HG02943 (cell line): ENCODE measurements at regions not wholly inside any gene's neighbourhood (a gene's known extent, or its start where the extent isn't known, plus 50 kb on each side); places are given as distances from the start of the nearest gene placed in this dataset.
A peak's percentile ranks its signal among the peaks of the same experiment; 100 is the strongest.
"Not testable (repeated sequence)": the region's sequence is repeated elsewhere in the genome, so short reads cannot be mapped to it uniquely, and the experiment has no call there.

Source experiments
- ATAC-seq: cut with Tn5 transposase; IDR thresholded peaks from one replicate; pipeline ENCODE4 v1.9.1; 2021; ENCODE audit warnings: mild to moderate bottlenecking, low read depth, moderate library complexity; ENCODE audit not compliant: unreplicated experiment

DNA sequence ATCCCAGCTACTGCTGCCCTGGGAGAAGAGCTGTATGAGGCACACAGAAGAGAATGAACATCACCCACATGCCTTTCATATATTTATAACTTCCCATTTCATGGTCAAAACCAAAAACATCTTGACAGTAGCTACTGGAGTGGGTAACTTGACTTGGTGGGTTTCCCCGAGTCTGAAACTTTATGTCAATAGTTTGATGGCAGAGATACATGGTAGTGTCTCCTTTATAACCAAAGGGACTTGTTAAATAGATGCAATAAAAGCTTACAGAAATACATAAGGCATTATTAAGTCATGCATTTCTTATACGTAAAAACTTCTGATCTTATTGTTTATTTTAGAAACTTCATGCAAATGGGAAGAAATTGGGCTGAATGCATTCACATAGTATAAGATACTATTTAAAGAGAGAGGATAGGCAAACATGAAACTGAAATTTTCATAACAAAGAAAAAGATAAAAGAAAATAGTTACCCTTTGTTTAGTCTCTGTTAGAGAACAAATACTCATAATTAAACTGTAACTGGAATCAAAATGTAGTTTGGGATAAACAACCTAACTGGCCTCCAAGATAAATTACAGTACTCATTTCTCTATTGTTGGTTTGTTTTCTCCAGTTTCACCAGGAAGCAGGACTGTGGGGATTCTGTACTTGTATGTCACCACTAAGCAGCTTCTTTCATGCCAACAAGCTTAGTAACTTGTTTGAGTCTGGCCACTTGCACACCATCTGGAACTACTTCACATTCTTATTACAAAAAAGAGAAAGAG lies 459.3 kb upstream of the MEF2C start:
- no peak for ATAC-seq

DNA sequence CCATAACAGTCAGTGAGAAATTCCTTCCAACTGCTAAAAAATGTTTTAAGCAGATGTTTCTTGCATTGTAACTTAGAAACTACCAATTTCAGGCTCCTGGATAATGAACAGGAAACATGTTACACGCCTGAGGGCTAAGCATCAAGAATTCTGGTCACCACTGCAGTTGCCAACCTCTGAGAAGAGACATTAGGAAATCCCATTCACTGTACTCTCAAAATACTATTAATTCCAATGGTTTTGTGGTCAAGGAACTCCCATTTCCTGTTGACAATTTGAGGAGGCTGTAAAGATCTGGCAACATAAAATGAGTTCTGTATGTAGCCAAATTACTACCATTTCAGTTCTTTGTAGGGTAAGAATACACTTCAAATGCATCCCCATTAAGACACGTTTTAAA lies 456.0 kb upstream of the MEF2C start:
- no peak for ATAC-seq

DNA sequence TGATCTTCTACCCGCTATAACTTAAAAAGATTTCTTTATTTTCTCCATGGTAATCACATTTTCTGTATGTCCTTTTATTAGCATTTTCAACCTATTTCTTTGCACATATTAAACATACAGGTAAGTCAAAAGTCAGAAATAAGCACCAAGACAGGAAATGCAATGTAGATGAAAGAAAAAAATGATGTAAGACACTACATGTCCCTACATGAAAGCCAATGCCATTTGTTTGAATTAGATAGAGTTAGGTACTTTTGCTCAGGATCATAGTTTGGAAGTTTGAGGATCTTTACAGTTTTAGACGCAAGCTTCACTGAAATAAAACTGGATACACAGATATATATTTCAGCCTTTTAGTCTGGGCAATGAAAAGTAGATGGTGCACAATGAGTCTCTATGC lies 453.1 kb upstream of the MEF2C start:
- no peak for ATAC-seq

DNA sequence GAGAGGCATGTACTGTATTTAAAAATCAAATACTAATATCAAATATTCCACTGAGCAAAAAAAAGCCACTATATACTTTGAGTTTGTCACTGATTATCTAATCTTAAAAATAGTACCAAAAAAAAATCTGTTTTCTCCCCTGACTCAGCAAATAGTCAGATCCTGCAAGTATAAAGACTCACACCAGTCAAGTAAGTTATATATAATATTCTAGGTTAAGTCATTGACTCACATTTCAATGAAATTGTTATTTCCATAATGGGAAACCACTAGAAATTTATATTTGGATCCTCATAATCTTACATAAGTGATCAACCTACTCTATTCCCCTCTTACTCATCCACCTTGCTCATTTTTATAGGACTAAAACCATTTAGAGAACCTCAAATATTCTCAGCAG lies 447.2 kb upstream of the MEF2C start:
- ATAC-seq, result no peak

DNA sequence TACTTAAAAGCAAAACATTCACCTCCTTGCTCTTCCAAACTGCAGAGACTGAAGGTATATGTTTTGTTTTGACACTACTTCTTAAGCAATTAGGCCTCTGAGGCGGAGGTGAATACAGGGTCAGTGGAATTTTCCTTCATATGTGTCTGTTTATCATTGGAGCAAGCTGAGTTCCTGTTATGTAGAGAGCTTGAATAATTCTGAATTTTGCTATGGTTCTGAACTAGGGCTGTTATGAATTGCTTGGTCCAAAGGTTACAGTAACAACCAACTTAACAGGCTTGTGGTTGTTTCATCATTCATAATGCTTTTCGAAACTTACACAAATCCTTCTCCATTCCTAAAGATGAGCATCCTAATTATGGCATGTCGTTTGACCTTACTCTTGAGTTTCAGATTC lies 444.6 kb upstream of the MEF2C start:
- no peak for ATAC-seq

DNA sequence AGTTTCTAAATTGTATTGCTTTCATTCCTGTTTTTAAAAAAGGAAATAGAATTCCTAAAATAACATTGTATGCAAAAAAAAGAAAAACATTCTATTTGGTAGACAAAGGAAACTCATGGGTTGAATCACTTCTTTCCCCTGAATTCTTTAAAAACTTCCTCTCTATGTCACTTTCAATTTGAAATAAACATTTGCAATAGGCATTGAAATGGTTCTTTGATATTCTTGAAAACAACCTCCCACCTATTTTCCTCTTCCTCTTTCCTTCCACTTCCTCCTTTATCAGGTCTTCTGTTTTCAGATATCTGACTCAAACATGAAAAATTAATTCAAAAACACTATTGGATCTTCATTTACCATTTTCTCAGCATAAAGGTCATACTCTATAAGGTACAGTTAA lies 442.0 kb upstream of the MEF2C start:
- ATAC-seq, result no peak

DNA sequence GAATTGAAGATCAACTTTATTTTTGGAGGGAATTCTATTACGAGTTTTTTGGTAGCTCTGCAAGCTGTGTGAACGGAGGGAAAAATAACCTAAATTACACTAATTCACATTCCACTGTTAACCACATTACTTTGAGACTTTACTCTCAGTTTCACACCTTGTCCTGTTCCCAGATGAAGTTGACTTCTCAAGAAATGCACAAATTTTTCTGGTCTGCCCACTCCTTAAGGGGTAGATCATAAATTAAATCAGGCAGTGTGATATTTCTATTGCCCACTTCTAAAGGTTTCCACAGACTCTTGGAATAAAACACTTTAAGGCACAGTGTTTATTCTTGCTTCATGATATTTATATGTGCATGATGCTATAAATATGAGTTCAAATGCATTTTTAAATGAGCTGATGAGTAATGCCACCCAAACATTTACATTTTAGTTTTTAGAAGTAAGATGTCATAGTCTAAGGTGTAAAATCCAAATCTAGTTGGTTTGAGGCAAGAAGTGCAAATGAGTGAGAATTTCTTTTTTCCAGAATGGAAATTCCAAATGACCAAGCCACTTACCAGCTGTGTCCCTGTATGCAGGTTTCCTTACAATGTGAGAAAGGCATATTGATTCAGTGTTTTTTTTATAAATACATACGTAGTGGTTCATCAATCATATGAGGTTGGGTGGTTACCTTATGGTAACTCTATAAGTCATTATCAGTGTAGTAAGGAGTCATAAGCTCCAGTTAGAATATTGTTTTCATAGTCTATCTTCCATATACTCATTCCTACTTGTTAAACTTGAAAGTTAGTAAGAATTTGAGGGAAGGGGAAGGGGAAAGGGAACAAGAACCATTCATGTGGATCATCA lies 437.7 kb upstream of the MEF2C start:
- no peak for ATAC-seq

DNA sequence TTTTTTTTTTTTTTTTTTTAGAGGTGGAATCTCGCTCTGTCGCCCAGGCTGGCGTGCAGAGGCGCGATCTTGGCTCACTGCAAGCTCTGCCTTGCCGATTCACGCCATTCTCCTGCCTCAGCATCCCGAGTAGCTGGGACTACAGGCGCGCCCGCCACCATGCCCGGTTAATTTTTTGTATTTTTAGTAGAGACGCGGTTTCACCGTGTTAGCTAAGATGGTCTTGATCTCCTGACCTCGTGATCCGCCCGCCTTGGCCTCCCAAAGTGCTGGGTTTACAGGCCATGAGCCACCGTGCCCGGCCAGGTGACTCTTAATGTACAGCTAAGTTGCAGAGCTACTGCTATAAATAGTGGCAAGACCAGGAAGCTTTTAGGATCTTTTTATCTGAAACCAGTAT lies 434.9 kb upstream of the MEF2C start:
- not testable (repeated sequence) for ATAC-seq

DNA sequence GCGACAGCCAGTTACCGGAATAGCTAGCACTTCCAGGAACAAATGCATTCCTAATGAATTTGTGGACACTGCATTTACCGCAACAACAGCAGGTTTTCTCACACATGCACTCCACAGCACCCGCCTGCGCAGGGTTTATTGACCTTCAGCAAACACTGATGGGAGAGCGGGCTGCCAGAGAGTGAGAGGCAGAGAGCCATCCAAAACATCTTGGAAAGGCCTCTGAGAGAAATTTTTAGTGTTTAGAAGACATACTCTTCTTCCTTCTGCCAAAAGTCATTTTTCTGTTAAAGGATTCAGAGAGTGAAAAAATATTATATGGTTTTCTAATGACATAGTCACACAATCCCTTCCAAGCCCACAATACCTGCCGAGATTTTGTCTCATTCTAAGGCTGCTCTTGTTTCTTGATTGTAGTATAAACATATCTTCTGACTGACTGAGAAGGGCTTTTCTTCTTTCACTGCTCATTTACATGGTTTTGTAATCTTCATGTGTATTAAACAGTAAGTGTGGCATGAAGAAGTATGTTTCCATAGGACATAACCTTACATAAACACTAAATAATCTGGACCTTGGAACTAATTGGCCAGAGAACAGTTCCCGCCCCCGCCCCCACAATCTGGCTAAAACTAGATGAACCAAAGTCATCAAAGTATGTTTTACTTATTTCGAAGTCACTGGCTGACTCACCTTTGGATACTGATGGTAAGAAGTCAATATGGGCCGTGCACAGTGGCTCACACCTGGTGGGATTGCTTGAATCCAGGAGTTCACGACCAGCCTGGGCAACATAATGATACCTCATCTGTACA lies 432.5 kb upstream of the MEF2C start:
- ATAC-seq, result no peak

DNA sequence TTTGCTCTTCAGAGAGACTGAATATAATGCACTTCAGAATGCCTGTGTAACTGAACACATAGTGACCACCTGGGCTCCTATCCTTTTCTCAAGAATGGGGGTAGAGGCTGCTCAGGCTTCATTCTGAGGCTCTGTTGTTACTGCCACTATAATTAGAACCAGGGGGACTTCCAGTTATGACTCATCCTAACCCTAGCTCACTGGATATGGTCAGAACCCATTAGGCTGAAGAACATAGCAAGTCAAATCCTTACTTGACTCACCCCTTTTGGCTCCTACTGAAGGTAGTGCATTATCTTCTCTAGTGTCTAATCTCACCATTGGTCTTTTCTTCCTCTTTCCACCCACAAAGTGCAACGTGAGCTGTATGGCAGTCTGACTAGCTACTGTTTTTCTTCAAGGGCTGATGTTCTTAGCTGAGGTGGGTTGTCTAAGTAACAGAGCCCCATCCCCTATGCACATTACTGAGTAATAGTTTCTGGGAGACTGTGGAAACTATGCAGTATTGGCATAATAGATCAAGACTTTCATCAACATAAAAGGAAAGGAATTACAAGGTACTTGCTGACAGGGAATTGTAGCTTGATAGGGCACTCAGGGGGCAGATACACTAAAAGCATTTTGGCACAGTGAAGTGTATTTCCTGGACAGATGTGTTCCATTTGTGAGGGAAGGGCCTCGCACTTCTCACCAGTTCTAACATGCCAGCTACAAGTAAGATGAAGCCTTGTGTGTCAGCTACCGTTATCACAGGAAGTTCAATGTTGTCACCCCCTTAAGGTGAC lies 431.0 kb upstream of the MEF2C start:
- ATAC-seq, result peak; percentile 93

DNA sequence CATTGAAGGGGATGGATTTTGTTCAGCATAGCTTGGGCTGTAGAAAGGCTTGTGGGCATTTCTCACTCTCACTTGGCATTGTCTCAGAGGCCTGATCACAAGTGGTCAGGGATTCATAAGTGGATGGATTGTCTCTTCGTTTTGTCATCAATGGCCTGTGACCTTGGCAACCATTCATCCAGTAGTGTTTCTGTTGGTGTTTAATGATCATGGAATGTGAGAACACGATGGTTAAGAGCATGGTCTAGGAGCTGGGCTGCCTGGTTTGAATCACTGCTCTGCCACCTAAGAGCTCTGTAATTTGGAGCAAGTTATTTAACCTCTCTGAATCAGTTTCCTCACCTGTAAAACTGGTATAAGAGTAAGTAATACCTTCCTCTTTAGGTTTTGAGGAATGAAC lies 430.1 kb upstream of the MEF2C start:
- no peak for ATAC-seq

DNA sequence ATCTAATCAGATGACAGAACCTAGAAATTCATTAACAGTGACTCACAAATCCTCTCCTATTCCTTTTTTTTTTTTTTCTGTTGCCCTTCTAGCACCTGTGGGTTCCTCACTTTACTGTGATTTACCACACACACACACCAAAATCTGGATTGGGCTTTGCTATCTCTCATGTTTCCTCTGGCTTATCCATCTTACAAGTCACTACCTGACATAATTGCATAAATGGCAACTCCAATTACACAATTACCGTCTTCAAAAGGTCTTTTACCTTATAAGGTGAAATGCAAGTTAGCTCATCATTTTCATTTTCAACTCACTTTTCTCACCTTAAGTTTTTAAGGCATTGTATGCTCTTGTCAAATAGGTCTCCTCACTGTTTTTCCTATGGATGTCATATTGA lies 426.3 kb upstream of the MEF2C start:
- no peak for ATAC-seq

DNA sequence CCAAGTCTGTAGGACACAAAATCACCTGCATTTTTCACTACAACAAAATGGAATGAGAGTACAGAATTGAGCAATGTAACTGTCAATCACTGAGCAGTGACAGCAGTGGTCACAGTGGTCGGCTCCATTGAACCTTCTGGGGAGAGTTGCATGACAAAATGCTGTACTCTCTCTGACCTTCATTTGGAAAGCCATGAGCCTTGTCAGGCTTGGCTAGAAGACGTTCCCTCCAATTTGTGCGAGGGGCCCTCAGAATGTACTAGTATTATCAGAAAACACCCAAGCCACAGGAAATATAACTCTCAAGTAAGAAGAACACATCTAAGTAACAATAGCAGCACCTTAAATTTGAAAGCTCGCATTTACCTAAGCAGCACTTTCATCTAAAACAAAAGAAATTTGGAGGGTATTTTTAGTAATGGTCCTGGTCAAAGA lies 425.6 kb upstream of the MEF2C start:
- peak; percentile 72 for ATAC-seq

DNA sequence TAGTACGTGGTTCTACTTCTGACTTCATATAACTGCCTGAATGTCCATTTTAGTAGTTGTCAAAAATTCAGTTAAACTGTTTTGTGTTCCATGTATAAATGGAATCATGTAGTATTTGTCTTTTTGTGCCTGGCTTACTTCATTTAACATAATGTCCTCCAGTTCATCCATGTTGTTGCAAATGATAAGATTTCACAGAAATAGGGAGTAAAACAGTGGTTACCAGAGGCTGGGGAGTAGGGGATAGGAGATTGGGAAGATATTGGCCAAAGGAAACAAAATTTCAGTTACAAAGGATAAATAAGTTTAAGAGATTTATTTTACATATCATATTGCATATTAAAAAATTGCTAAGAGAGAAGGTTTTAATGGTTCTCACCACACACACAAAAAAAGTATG lies 425.0 kb upstream of the MEF2C start:
- no peak for ATAC-seq

DNA sequence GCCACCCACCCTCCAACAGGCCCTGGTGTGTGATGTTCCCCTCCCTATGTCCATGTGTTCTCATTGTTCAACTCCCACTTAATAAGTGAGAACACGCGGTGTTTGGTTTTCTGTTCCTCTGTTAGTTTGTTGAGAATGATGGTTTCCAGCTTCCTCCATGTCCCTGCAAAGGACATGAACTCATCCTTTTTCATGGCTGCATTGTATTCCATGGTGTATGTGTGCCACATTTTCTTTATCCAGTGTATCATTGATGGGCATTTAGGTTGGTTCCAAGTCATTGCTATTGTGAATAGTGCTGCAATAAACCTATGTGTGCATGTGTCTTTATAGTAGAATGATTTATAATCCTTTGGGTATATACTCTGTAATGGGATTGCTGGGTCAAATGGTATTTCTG lies 424.2 kb upstream of the MEF2C start:
- not testable (repeated sequence) for ATAC-seq

DNA sequence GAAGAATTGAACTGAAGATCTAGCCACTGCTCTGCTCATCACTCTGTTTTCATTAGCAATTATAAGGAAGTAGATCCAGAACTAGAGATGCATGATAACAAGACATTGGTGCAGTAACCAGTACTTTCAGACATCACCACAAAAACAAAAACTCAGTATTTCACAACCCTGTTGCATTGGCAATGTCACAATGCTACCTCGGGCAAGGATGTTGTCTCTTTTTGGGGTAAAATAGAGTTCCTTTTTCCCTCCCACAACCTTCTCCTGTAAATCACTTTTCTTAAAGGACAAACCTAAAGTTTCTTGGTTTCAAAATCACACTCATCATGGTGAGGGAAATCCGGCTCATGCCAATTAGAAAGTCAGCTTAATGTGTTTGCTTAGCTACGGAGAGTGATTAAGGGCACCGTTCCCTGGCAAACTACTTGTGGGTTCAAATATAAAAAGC lies 420.1 kb upstream of the MEF2C start:
- peak; percentile 52 for ATAC-seq

DNA sequence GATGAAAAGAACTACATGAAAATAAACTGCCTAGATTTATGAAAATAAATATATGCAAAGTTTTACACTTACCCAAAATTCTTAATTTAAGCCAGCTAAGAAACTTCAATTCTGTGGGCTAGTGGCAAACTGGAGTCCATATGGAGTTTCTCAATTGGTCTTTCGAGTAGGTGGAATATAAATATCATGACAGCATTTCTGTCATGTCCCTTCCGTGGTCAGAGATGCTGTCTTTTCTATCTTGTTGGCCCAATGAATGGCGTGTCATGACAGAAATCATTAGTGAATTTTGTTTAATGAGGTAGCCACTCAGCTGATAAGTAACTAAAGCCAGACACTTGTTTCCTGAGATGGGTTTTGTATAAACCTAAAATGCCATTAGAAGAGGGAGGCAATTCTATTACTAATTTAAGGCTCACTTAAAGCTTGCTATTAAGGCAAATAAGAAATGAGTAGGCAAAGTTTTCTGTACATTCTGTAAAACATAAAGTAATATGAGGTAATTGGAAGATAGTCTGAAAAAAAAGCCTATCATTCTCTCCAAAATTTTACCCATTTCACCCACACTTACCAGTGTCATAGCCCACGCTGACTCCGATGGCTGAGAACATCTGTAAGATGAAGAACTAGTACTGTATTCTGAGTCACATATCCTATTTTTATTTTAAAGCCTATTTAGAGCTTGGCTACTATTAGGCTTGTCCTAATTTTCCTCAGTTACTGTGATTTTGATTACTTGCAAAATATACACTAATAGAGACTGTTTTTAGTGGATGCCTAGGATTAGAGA lies 419.3 kb upstream of the MEF2C start:
- peak; percentile 25 for ATAC-seq

DNA sequence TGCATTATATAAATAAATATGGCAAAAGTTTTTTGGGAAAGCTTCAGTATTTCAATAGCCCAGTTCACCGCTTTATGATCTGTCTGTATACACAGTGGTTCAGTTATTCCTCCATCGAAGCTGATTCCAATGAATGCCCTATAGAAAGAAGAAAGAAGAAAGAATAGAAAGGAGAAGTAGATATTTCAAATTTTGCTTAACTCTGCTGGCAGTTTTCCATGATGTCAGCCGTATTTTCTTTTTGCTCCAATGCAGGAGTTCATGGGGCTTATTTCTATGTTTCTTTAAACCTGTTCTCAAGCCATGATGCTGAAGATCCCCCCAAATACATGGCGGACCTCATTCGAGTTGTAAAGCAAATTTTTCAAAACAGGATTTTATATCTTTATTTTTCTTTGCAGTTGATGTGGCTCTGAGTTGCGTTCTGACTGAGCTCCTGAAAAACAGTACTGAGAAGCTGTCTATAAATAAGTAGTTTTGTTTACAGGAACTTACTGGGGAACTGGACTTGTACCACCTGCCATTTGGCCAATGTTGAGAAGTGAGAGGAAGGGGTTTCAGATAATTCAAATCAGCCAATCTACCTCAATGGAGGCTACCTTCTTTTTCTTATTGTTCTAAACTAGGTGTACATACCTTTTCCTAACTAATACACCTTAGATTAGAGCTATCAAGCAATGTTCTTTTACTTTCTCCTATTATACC lies 418.5 kb upstream of the MEF2C start:
- ATAC-seq, result peak; percentile 83
